Astrocyte of the hippocampus (primary cell): ENCODE measurements at regions not wholly inside any gene's neighbourhood (a gene's known extent, or its start where the extent isn't known, plus 50 kb on each side); places are given as distances from the start of the nearest gene placed in this dataset.

Experiments
- DNase-seq: peaks from one replicate; pipeline ENCODE4 v3.0.0; 2011; ENCODE audit warnings: low read depth, low spot score

DNA sequence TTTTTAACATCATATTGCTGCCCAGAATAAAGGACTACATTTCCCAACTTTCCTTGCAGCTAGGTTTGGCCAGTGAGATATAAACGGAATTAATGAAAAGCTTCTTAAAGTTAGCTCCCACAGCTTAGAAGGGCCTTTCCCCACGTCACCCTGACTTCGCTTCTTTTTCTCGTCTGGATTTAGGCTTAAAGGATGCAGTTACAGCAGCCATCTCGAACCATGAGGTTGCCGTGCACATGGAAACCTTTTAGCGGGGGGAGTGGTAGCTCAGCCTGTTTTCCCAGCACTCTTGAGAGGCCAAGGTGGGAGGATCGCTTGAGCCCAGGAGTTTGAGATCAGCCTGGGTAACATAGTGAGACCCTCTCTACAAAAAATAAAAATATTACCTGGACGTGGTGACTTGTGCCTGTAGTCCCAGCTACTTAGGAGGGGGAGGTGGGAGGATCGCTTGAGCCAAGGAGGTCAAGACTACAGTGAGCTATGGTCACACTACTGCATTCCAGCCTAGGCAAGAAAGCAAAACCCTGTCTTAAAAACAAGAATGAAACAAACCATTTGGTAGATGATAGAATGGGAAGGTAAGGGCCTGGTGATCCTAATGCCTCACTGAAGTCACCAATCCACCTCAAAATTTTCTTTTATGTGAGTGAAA, 64.3 kb upstream of the C1GALT1 start:
- DNase-seq: no peak

DNA sequence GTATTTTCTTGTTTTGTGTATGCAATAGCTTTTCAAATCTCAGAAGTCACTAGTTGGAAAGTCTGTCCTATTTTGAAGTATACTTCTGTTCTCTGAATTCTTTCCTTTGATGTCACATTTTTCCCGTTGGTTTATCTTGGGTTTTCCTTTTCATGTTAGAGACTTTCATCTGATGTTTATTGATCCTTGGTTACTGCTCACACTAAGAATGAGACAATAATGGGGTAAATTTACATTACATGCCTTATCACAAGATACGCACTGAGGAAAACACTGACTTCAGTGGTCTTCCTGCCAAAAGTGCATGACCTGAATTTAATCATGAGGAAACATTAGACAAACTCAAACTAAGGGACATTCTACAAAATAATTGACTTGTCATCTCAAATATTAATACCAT, 63.5 kb upstream of the C1GALT1 start:
- no peak for DNase-seq

DNA sequence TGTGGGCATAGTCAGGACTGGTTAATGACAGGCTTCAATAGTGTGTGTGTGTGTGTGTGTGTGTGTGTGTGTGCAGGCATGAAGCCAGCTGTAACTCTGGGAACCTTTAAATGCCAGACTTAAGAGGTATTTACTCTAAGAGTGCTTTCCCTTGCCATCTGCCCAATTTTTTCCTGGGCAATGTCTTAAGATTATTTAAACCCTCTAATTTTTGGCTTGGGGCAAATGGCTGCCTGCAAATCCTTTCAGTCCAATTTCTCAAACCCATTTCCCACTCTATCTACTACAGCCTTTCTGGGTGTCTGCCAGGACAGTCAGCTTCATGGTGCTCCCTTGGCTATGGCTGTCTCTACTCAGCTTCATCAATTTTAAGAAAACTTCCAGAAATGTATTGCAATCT, 62.6 kb upstream of the C1GALT1 start:
- no peak for DNase-seq

DNA sequence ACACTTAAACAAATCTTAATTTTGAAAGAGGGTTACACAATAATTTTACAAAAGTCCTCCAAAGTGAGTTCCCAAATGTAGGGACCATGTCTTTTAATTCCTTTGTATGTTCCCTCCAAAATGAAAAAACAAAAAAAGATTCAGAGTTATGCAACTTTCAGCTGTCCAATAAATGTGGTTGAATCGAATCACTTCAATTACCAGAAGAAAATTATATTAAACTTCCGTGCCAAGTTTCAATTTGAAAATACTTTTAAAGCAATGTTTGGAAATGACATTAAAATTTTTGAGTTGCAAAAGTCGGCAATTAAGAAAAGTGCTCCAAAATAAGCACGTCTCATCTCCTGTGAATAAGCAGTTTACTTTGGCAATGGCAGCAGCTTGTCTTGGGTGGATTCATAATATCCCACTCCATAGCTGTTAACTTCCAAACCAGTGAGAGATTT, 60.3 kb upstream of the C1GALT1 start:
- no peak for DNase-seq

DNA sequence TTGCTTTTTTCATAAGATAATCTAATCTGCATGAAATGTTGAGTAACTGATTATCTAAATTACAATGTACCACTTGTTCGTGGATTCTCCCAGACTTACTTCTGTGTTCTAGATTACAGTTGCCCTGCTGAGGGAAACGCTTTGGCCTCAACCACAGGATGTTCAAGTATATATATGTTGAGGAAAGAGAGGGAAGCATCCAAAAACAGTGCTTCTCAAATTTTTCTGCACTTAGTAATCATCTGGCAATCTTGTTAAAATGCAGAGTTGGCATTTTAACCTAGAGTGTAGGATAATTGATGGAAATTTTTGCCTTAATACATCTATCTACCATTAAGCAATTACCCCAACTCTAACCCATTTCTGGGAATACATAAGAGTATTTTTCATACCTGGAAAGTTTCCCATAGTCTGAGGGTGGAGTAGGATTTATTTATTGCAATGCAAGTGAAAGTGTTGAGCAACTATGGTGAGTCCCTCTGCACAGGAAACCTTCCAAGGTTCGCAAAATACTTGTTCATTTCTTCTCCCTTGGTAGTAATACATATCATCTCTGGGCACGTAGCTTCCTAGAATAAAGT, 59.6 kb upstream of the C1GALT1 start:
- peak; percentile 31 for DNase-seq

DNA sequence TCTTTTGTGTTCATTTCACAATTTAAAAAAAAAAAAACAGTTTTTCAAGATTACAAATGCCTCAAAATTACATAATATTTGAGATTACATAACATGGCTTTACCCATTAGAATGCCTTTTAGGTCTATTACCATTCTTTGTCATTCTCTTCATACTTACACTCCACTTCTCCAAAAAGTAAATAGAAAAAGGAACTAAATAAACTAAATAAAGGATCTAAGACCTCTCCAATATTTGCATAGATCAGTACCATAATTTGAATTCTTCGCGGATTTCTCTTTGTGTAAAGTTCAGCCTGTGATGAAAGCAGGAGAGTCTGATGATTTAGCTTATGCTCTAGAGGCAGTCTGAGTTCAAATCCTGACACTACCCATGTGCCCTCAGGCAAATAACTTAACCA, 56.4 kb upstream of the C1GALT1 start:
- no peak for DNase-seq

DNA sequence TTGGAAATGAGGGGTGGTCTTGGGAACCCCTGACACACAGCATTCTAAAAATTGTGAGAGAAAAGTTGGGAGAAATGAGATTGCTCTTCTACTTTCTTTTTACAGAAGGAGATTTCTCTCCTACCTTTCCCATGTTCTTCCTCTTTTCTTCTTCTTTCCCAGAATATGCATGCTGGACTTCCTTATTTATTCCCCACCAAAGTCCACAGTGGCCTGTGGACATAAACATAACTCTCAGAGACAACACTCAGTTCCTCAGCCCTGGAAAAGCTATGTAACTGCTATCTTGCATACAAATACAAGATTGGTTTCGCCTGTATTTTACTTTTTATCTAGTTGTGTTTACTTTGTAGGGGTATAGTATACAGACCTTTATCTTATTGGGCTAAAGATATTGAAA, 54.6 kb upstream of the C1GALT1 start:
- no peak for DNase-seq

DNA sequence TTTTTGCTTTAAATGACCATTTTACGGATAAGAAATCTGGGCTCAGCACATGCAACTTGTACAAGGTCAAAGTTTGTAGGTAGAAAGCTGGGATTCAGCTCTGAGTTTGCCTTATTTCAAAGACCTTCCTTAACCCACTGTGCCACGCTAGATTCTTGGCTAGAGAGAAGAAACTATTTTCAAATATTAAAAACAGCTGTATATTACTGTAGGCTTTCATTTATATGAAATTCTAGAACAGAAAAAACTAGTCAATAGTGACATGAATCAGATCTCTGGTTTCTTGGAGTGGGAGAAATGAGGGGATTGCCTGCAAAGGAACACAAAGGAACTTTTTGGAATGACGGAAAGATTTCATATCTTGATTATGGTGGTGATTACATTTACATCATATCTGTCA, 53.0 kb upstream of the C1GALT1 start:
- no peak for DNase-seq

DNA sequence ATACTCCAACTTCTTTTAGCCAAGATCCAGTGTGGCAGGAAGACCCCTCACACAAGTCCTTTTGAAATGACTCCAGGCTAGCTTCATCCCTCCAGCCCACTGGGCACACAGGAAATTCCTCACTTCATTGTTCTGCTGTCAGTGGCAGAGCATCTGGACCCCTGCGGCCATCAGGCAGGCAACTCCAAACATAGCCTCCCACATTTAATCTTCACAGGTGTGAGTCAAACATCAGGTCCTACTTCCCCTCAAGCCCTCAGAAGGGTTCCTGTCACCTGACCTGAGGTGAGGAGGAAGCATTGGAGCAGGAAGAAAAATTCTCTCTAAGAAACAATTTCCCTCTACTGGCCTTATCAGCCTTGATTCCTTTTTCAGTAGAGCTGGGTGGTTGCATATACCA, 51.1 kb upstream of the C1GALT1 start:
- DNase-seq: no peak
